GM20000 (cell line): ENCODE measurements at regions not wholly inside any gene's neighbourhood (a gene's known extent, or its start where the extent isn't known, plus 50 kb on each side); places are given as distances from the start of the nearest gene placed in this dataset.

Experiments
- DNase-seq: peaks from one replicate; pipeline ENCODE4 v3.0.0; 2012; ENCODE audit warnings: low spot score
- TF ChIP-seq, protein P1 (sequence below): IDR thresholded peaks from 2 replicates; pipeline ENCODE4 v1.5.1; 2012; ENCODE audit warnings: mild to moderate bottlenecking, control low read depth; ENCODE audit errors: extremely low read depth, missing control alignments

- no peak for DNase-seq
- TF ChIP-seq, protein P1, sequence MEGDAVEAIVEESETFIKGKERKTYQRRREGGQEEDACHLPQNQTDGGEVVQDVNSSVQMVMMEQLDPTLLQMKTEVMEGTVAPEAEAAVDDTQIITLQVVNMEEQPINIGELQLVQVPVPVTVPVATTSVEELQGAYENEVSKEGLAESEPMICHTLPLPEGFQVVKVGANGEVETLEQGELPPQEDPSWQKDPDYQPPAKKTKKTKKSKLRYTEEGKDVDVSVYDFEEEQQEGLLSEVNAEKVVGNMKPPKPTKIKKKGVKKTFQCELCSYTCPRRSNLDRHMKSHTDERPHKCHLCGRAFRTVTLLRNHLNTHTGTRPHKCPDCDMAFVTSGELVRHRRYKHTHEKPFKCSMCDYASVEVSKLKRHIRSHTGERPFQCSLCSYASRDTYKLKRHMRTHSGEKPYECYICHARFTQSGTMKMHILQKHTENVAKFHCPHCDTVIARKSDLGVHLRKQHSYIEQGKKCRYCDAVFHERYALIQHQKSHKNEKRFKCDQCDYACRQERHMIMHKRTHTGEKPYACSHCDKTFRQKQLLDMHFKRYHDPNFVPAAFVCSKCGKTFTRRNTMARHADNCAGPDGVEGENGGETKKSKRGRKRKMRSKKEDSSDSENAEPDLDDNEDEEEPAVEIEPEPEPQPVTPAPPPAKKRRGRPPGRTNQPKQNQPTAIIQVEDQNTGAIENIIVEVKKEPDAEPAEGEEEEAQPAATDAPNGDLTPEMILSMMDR = no peak
Measured at GRCh38 chr4:59044286-59044900, 1934.2 kb upstream of the IGFBP7 start.

DNA sequence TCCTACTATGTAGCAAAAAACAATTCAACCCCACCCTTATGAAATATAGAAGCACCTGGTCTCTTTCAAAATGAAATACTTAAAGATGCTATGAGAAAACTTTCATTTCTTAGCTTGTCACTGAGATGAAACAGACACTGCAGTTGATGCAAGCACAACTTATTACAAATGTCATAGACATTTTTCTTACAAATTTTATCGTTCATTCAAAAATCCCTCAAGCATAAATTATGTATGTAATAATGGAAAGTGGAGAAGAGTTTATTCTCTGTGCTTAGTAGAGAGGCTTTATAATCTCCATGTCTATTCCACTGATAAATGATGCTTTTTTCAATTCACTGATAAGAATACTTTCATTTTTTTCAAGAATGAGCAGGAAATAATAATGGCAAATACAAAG lies 1943.9 kb upstream of the IGFBP7 start:
- DNase-seq = no peak
- TF ChIP-seq, protein P1 = no peak

DNA sequence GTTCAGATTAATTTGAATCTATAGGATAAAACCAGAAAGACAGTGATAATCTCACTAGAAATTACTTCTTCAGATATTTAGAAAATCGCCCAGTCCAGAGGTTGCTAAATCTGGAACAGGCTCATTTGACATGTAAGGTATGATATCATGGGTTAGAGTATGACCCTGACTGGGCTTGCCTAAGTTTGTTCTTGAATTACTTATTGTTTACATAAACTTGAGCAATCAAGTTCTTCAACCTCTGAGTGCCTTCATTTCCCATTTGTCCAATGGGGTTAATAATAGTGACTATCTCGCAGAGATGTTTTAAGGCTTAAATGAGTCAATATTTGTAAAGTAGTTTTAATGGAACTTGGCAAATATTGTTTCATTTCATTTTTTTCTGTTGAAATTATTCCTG lies 1947.6 kb upstream of the IGFBP7 start:
- TF ChIP-seq, protein P1 = no peak
- DNase-seq = no peak

GRCh38 chr4:59058543-59058942 lies 1948.4 kb upstream of the IGFBP7 start:
- no peak for DNase-seq
- TF ChIP-seq, protein P1 = no peak

DNA sequence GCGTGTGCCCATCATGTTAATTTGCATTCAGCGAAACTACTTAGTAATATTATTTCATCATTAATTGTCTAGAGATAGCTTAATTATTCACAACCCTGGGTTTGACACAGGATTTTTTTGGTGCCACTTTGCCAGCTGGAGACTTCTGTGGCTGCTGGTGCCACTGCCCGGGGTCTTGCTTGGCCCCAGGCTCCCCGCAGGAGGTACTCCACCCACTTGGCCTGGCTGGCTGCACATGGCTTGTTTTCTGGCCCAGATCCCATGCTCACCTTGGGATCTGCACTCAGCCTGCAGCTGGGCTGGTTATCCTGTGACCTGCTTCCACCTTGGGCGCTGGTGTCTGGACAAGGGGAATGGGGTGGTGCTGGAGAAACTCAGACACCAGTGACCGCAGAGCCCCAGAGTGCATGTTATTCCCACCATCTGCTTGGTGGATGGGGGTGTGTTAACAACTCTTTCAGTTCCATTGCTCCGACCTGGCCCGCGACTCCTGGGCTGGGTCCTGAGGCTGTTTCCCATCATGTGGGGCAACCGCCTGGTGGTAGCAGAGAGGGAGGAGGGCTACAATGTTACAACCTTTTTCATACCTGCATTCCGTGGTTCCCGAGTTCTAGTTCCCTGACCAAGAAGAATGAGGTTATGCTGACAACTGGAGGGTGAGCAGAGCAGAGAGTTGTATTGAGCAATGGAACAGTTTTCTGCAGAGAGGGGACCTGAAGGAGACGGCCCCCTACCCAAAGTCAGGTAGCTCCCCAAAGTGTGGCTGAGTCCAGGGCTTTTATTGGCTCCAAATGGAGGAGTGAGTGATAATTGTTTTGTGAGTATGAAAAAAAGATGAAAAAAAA lies 1950.0 kb upstream of the IGFBP7 start:
- DNase-seq = no peak
- TF ChIP-seq, protein P1 = no peak

DNA sequence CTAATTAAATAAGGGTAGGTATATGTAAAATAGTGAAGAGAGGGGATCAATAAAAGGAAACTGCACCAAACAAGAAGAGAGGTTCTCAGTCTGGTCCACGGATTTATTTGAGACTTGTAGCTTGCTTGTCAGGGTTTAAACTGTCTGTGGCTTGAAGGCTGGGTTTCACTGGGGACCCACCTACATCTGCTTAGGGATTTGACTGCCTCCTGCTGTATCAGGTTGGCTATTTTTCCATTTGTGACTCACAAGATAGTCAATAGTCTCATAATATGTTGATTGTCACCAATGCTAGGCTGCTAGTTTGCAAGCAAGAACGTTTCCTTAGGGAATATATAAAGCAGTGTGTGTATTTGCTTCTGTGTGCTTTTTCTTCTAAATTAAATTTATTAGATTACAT lies 1950.7 kb upstream of the IGFBP7 start:
- DNase-seq = no peak
- TF ChIP-seq, protein P1 = no peak

- TF ChIP-seq, protein P1 = no peak
Measured at GRCh38 chr4:59063015-59063720, 1953.0 kb upstream of the IGFBP7 start.

More at GRCh38 chr4:59063015-59063720, 1953.0 kb upstream of the IGFBP7 start:
- DNase-seq = no peak
